ENCODE measurements at regions not wholly inside any gene's neighbourhood (a gene's known extent, or its start where the extent isn't known, plus 50 kb on each side); places are given as distances from the start of the nearest gene placed in this dataset.

DNA sequence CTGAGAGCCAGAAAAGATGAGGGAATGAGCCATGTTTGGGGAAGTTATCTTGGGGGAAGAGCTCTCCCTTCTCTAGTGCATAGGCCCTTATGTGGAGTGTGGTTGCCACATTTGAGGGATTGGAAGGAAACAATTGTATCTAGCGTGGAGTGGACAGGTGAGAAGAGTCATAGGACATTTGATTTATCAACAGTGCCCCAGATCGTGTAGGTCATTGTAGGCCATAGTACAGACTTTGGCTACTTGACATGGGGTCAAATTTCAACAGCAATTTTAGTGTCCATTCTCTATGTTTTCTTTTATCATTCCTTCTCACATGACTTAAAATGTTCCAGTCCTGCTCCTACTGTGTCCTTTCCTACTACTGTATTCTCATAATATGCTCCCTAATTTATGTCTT, 1182.8 kb downstream of the SORCS1 start:
- CTCF ChIA-PET, result no interaction called here
- H3K27me3 Mint-ChIP-seq (ENCODE audit: low read depth), result no peaks in the 10 kb centered on the region
- no peak for DNase-seq (ENCODE audit: low spot score)
- ATAC-seq, result no peak
- no peaks in the 10 kb centered on the region for H3K36me3 Mint-ChIP-seq
- TF ChIP-seq CREB1 (CRISPR knock-in tag; IDR thresholded peaks at IDR 0.05) (no peak), MAX (CRISPR knock-in tag; IDR thresholded peaks at IDR 0.05) (no peak), IRF2 (CRISPR knock-in tag; IDR thresholded peaks at IDR 0.05; ENCODE audit: borderline replicate concordance, low read depth) (no peak), ZNF232 (CRISPR knock-in tag; IDR thresholded peaks at IDR 0.05) (no peak), ATF6 (CRISPR knock-in tag; IDR thresholded peaks at IDR 0.05) (no peak), NFATC4 (CRISPR knock-in tag; IDR thresholded peaks at IDR 0.05) (no peak), NR3C1 (CRISPR knock-in tag; conservative IDR thresholded peaks at IDR 0.05; ENCODE audit: low read depth) (no peak), MYBL2 (CRISPR knock-in tag; IDR thresholded peaks at IDR 0.05) (no peak), CBFB (CRISPR knock-in tag; IDR thresholded peaks at IDR 0.05; ENCODE audit: low read depth) (no peak), NR2C2 (CRISPR knock-in tag; IDR thresholded peaks at IDR 0.05) (no peak), ELF4 (CRISPR knock-in tag; IDR thresholded peaks at IDR 0.05; ENCODE audit: low read depth) (no peak), FOXP4 (CRISPR knock-in tag; IDR thresholded peaks at IDR 0.05) (no peak), ZNF121 (CRISPR knock-in tag; IDR thresholded peaks at IDR 0.05) (no peak)
- TF ChIP-seq, protein P1, sequence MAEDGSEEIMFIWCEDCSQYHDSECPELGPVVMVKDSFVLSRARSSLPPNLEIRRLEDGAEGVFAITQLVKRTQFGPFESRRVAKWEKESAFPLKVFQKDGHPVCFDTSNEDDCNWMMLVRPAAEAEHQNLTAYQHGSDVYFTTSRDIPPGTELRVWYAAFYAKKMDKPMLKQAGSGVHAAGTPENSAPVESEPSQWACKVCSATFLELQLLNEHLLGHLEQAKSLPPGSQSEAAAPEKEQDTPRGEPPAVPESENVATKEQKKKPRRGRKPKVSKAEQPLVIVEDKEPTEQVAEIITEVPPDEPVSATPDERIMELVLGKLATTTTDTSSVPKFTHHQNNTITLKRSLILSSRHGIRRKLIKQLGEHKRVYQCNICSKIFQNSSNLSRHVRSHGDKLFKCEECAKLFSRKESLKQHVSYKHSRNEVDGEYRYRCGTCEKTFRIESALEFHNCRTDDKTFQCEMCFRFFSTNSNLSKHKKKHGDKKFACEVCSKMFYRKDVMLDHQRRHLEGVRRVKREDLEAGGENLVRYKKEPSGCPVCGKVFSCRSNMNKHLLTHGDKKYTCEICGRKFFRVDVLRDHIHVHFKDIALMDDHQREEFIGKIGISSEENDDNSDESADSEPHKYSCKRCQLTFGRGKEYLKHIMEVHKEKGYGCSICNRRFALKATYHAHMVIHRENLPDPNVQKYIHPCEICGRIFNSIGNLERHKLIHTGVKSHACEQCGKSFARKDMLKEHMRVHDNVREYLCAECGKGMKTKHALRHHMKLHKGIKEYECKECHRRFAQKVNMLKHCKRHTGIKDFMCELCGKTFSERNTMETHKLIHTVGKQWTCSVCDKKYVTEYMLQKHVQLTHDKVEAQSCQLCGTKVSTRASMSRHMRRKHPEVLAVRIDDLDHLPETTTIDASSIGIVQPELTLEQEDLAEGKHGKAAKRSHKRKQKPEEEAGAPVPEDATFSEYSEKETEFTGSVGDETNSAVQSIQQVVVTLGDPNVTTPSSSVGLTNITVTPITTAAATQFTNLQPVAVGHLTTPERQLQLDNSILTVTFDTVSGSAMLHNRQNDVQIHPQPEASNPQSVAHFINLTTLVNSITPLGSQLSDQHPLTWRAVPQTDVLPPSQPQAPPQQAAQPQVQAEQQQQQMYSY (CRISPR knock-in tag; IDR thresholded peaks at IDR 0.05), result no peak
- TF ChIP-seq, protein P2, sequence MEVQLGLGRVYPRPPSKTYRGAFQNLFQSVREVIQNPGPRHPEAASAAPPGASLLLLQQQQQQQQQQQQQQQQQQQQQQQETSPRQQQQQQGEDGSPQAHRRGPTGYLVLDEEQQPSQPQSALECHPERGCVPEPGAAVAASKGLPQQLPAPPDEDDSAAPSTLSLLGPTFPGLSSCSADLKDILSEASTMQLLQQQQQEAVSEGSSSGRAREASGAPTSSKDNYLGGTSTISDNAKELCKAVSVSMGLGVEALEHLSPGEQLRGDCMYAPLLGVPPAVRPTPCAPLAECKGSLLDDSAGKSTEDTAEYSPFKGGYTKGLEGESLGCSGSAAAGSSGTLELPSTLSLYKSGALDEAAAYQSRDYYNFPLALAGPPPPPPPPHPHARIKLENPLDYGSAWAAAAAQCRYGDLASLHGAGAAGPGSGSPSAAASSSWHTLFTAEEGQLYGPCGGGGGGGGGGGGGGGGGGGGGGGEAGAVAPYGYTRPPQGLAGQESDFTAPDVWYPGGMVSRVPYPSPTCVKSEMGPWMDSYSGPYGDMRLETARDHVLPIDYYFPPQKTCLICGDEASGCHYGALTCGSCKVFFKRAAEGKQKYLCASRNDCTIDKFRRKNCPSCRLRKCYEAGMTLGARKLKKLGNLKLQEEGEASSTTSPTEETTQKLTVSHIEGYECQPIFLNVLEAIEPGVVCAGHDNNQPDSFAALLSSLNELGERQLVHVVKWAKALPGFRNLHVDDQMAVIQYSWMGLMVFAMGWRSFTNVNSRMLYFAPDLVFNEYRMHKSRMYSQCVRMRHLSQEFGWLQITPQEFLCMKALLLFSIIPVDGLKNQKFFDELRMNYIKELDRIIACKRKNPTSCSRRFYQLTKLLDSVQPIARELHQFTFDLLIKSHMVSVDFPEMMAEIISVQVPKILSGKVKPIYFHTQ (CRISPR knock-in tag; IDR thresholded peaks at IDR 0.05), result no peak
- H3K9me3 Mint-ChIP-seq, result no peaks in the 10 kb centered on the region
- no peak overlapping the region for H3K27ac Mint-ChIP-seq
- H3K4me3 Mint-ChIP-seq, result no peak overlapping the region
- peaks cover 4% of the 10 kb centered on the region; the same call in 1 of the 2 replicates for H3K4me1 Mint-ChIP-seq
- POLR2A ChIA-PET, result no interaction called here
